Coronary artery (tissue), 2 donors: ENCODE measurements at regions not wholly inside any gene's neighbourhood (a gene's known extent, or its start where the extent isn't known, plus 50 kb on each side); places are given as distances from the start of the nearest gene placed in this dataset.

ENCODE experiments used
- DNase-seq: peaks from one replicate; pipeline ENCODE4 v3.0.0-alpha.2; 2017; ENCODE audit warnings: low spot score
- H3K27ac ChIP-seq, 2 donors: fragments of 200-600 bp; sonication (generic); one replicate each; pipeline ENCODE4 v1.5.1; 2016 to 2019
- H3K4me3 ChIP-seq: fragments of 200-600 bp; sonication (generic); 2 replicates; pipeline ENCODE4 v1.5.1; 2016; ENCODE audit warnings: mild to moderate bottlenecking, moderate library complexity
- TF ChIP-seq, protein P1 (sequence below): fragments of 200-600 bp; sonication (generic); IDR thresholded peaks from one replicate; pipeline ENCODE4 v1.5.1; 2019; ENCODE audit warnings: antibody characterized with exemption

DNA sequence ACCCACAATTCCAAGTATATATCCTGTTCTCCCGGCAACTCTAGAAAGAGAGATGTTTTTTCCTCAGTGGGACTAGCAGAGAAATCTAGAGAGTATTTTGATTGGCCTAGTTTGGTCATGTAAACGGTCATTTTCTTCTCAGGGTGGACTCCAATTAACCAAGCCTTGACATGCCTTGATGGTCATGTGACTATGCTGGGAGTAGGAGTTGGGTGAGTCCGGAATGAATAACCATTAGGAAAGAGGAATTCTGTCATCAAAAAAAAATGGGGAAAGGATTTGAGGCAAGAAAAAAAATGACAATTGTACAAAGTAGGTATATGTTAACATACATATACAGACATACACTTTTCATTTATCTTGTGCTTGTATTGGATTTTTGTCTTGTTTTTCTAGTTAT, 248.2 kb upstream of the CDH20 start:
- TF ChIP-seq, protein P1, sequence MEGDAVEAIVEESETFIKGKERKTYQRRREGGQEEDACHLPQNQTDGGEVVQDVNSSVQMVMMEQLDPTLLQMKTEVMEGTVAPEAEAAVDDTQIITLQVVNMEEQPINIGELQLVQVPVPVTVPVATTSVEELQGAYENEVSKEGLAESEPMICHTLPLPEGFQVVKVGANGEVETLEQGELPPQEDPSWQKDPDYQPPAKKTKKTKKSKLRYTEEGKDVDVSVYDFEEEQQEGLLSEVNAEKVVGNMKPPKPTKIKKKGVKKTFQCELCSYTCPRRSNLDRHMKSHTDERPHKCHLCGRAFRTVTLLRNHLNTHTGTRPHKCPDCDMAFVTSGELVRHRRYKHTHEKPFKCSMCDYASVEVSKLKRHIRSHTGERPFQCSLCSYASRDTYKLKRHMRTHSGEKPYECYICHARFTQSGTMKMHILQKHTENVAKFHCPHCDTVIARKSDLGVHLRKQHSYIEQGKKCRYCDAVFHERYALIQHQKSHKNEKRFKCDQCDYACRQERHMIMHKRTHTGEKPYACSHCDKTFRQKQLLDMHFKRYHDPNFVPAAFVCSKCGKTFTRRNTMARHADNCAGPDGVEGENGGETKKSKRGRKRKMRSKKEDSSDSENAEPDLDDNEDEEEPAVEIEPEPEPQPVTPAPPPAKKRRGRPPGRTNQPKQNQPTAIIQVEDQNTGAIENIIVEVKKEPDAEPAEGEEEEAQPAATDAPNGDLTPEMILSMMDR = no peak
- no peak overlapping the region for H3K27ac ChIP-seq
- DNase-seq = no peak
- H3K4me3 ChIP-seq = no peak overlapping the region

DNA sequence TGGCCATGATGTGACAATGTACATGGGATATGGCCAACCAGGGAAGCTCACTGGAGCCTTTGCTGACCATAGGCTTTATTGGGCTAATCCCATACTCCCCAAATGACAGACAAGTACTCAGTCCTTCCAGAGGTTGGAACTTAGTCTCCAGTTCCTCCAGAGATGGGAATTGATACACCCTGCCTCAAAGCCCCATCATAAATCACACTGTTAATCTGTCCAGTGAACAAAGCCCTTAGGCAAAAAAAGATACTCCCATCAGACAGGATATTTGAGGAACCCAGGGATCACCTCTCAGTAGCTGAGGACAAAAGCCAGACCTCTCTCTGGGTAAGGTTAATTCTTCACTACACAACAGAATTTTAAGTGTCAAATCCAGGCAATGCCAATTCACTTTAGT, 247.5 kb upstream of the CDH20 start:
- DNase-seq = no peak
- TF ChIP-seq, protein P1 = no peak
- Histone ChIP-seq H3K4me3 (no peak overlapping the region), H3K27ac (no peak overlapping the region)

DNA sequence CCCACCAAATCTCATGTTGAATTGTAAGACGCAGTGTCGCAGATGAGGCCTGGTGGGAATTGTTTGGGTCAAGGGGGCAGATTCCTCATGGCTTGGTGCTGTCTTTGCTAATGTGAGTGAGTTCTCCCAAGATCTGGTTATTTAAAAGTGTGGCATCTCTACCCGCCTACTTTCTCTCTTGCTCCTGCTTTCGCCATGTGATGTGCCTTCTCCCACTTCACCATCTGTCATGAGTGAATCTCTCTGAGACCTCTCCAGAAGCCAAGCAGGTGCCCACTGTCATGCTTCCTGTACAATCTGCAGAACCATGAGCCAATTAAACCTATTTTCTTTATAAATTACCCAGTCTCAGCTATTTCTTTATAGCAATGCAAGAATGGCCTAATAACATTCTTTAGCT, 246.6 kb upstream of the CDH20 start:
- no peak overlapping the region for H3K27ac ChIP-seq
- TF ChIP-seq, protein P1 = no peak
- H3K4me3 ChIP-seq = no peak overlapping the region
- DNase-seq = no peak

DNA sequence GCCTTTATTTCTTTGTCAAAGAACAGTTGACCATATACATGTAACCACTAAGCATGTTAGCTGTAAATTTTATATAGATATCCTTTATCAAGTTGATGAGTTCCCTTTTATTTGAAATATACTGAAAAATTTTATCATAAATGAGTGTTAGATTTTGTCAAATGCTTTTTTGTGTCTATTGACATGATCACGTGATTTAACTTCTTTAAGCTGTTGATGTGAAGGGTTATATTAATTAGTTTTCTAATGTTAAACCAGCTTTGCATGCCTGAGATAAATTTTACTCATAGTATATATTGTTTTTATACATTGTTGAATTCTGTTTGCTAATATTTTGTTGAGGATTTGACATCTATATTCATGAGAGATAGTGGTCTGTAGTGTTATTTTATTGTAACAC, 241.9 kb upstream of the CDH20 start:
- Histone ChIP-seq H3K27ac (no peak overlapping the region), H3K4me3 (no peak overlapping the region)
- TF ChIP-seq, protein P1 = no peak
- no peak for DNase-seq

DNA sequence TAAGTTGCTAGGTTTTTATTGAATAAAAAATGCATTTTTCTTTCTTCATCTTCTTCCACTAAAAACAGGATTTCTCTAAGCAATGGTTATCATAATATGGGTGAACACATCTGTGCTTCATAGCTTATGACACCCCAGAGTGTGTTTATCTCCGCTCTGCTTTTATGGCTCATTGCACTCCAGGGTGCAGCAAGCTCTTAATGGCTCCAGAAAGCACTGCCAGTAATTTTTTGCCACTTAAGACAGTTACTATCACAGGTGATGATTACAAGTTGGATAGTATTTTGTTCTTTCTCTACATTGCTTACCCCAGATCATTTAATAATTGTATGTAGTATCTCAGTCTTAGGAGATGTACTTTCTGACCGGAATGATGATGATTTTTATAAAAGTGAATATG, 239.3 kb upstream of the CDH20 start:
- TF ChIP-seq, protein P1 = no peak
- no peak overlapping the region for H3K27ac ChIP-seq
- H3K4me3 ChIP-seq = no peak overlapping the region
- no peak for DNase-seq

DNA sequence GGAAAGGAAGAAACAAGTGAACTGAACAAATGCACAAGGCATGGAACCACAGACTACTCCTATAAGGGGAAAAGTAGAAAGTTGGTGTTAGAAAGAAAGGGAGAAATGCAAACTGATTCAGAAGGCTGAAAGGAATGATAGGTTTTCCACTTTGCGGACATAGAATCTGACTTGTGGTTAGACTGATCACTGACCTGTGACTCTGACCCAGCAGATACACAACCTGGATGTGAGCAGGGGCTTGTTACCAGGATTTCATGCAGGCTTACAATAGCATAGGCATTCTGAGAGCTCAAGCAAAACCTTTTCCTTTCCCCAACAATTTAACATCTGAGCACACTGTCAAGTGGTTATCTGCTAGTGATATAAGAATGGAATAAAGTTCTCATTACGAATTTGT, 237.0 kb upstream of the CDH20 start:
- TF ChIP-seq, protein P1 = no peak
- Histone ChIP-seq H3K4me3 (no peak overlapping the region), H3K27ac (no peak overlapping the region)
- DNase-seq = no peak

DNA sequence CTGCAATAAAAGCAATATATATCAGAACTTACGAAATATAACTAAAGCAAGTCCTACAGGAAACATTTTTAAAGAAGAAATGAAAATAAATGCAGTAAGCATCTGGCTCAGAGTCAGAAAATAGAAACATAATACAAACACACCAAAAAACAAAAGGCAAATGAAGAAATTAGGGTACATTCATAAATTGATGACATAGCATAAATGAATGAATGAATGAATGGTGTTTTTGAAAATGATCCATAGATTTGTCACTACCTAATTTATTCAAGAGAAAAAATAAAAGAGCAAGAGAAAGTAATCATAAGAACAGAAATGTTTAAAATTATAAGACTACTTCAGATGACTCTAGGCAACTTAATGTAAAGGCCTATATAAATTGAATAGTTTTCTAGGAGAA, 226.1 kb upstream of the CDH20 start:
- H3K27ac ChIP-seq = no peak overlapping the region
- no peak overlapping the region for H3K4me3 ChIP-seq
- no peak for DNase-seq
- TF ChIP-seq, protein P1 = no peak
